ENCODE measurements at regions not wholly inside any gene's neighbourhood (a gene's known extent, or its start where the extent isn't known, plus 50 kb on each side); places are given as distances from the start of the nearest gene placed in this dataset.
"Not testable (repeated sequence)": the region's sequence is repeated elsewhere in the genome, so short reads cannot be mapped to it uniquely, and the experiment has no call there.

- no peak for DNase-seq
Observed at GRCh38 chr3:88298189-88298588, 148.4 kb downstream of the C3orf38 start.

- no peak for DNase-seq
Observed at GRCh38 chr3:88301273-88301995, 151.7 kb downstream of the C3orf38 start.

GRCh38 chr3:88301996-88302393 is 152.2 kb downstream of the C3orf38 start:
- no peak for DNase-seq

DNA sequence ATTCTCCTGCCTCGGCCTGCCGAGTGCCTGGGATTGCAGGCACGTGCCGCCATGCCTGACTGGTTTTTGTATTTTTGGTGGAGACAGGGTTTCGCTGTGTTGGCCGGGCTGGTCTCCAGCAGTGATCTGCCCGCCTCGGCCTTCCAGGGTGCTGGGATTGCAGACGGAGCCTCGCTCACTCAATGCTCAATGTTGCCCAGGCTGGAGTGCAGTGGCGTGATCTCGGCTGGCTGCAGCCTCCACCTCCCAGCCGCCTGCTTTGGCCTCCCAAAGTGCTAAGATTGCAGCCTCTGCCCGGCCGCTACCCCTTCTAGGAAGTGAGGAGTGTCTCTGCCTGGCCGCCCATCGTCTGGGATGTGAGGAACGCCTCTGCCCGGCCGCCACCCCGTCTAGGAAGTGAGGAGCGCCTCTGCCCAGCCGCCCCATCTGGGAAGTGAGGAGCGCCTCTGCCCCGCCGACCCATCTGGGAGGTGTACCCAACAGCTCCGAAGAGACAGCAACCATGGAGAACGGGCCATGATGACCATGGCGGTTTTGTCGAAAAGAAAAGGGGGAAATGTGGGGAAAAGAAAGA is 153.7 kb downstream of the C3orf38 start:
- DNase-seq: not testable (repeated sequence)

GRCh38 chr3:88307666-88308065 is 157.9 kb downstream of the C3orf38 start:
- no peak for DNase-seq

DNA sequence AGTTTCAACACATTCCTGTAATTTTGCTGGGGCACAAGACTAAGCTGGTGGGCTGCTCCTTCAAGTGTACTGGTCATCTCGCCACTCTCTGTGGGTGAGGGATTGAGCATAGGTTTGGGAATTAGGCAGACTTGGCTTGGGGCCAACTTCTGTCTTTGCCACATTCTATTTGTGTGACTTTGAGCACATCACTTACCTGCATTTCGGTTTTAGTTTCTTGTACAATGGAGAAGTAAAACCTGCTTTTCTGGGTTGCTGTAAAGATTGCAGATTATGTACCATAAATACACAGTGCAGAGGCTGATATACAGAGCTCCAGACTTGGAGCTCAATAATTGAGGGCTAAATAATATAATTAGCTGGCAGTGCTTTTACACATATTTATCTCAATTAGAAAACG is 162.1 kb downstream of the C3orf38 start:
- no peak for DNase-seq

GRCh38 chr3:88312256-88312655 is 162.5 kb downstream of the C3orf38 start:
- no peak for DNase-seq

GRCh38 chr3:88318067-88318466 is 168.3 kb downstream of the C3orf38 start:
- DNase-seq: no peak

DNA sequence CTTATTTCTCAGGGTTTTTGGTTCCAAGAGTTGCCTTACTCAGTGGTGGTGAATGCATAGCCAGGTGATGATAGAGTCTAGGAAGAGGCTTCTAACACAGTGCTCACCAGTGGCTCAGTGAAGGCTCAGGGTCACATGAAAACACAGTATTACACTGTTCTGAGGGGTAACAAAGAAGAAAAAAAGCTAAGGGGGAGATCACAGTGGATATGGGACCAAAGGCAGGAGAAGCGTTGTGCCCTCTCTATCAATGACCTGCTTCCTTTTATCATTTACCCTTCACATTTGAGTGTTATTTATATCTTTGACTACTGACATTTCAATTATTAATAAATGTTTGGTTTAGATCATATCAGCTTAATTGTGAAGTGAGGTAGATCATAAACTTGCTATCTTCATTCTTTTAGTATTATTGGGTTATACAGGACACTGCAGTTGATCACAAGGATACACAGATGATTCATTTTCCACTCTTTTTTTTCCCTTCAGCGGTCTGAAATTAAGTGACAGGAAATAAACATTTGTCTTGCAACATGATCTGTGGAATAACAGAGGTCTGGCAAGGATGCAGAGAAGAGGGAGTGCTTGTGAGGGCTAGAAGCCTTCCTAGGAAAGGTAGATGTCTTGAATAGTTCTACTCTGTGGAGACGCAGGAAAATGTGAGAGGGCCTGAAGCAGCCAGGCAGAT is 171.7 kb downstream of the C3orf38 start:
- no peak for DNase-seq

- no peak for DNase-seq
Observed at GRCh38 chr3:88324788-88325187, 175.0 kb downstream of the C3orf38 start.

DNA sequence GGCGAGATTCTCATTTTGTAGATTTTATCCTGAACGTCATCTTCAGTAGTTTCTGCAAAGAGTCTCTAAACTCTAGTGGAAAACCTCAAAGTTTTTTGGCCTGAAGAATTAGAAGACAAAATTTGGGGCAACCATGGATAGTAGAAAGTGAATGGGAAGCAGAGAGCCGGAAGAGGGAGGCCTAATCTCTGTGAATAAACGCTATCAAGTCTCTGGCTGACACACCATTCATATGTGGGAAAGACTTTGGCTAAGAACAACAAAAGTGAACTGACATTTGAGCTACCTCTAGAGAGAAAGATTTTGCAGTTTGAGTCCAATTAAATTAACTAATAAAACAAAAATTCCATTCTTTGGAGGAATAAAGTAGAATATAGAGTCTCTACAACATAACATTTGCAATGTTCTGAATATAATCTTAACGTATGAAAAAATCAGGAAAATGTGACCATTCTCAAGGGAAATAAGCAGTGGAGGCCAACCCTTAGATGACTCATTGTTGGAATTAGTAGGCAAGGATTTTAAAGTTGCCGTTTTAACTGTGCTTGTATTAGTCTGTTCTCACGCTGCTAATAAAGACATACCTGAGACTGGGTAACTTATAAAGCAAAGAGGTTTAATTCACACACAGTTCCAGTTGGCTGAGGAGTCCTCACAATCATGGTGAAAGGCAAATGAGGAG is 184.6 kb downstream of the C3orf38 start:
- DNase-seq: no peak

GRCh38 chr3:88336894-88337293 is 187.1 kb downstream of the C3orf38 start:
- DNase-seq: no peak

DNA sequence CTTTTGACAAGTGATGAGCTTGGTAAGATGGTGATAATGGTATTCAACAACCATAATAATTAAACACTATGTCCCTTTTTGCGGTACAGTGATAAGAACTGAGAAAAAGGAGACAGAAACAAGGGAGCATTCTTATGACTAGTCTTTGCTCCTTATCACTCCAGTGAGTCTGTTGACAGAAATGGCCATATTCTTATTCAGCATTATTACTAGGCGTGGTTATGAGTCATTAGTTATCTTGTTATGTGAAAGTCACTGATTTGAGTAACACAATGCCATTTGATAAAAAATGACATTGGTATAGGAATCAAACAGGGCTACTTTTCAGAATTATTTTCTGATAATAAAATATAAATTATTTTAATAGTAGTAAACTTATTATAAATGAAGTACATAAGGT is 193.5 kb downstream of the C3orf38 start:
- DNase-seq: no peak

GRCh38 chr3:88346643-88347042 is 196.9 kb downstream of the C3orf38 start:
- no peak for DNase-seq

GRCh38 chr3:88362428-88362827 is 212.7 kb downstream of the C3orf38 start:
- no peak for DNase-seq

- DNase-seq: no peak
Observed at GRCh38 chr3:88364926-88365325, 215.2 kb downstream of the C3orf38 start.

GRCh38 chr3:88369337-88369736 is 219.6 kb downstream of the C3orf38 start:
- DNase-seq: no peak

DNA sequence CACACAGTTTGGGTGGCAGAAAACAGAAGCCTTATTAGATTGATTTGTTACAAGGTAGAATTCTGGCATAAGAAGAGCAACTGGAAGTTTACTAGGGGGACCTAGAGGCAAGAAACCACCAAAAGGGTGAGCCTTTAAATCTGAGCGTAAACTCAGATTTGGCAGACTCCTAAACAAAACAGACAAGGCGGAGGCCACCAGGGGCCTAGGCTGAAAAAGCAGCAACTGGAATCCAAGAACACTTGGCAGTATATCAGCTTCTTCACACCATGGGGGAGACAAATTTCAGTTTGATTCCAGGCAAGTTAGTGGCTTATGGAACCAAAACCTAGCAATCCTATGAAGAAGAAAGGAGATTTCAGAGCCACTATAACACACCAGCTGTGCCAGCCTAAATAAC is 220.0 kb downstream of the C3orf38 start:
- no peak for DNase-seq

DNA sequence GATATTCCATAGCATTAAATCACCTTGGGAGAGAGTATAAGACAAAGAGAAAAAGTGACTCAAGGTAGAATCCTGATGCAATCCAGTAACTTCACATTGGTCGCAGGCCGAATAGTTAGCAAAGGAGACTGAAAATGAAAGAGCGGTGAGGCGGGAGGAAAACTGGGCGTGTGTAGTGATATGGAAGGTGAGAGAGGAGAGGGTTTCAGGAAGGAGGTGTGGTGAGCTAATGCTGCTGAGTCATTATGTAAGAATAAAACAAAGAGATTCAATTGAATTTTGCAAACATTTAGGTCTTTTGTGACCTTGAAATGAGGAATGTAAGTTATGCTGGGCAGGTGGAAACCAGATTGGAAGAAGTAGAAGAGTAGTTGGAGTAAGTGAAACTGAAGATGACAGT is 235.3 kb downstream of the C3orf38 start:
- DNase-seq: no peak

DNA sequence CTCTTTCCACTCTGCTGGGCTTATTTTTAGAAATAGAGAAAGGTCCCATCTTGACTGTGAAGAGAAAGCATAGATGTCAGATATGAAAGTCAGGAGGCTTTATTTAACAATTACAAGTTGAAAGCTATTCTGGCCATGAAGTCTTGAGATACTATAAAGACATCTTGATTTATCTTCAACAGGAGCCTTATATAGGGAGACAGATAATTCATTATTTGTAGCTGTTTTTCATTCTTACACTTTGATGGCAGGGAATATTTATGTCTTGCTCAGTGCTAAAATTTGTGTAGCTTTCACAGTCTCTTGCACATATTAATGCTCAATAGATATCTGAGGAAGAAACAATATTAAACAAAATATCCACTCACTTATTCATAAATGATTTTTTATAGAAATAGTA is 248.8 kb downstream of the C3orf38 start:
- DNase-seq: no peak

GRCh38 chr3:88403319-88403718 is 253.6 kb downstream of the C3orf38 start:
- DNase-seq: no peak

- DNase-seq: no peak
Observed at GRCh38 chr3:88408097-88408496, 258.3 kb downstream of the C3orf38 start.

GRCh38 chr3:88408935-88409334 is 259.2 kb downstream of the C3orf38 start:
- DNase-seq: no peak

- no peak for DNase-seq
Observed at GRCh38 chr3:88410259-88410658, 260.5 kb downstream of the C3orf38 start.
